ENCODE measurements at regions not wholly inside any gene's neighbourhood (a gene's known extent, or its start where the extent isn't known, plus 50 kb on each side); places are given as distances from the start of the nearest gene placed in this dataset.

DNA sequence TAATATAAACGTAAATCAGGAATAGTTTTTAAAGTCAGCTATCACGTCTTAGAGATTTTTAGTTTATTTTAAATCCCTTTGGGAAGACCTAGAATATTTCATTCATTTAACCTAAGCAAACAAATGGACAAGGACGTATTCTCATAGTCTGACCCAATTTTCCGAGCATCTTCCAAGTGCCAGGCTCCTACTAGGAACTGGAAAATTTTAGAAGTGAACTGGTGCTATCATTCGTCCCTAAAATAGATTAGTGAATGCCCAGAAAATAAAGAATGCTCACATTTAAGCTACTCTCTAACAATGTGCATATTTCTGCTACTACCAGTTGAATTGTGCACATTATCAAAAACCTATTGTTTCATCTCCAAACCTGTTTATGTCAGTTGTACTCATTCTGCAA, 120.1 kb downstream of the ZFAND4 start:
- no peaks in the 10 kb centered on the region for H3K36me3 ChIP-seq (replicated peaks in 1 of 2)
- intact Hi-C loops (cut with DNase I) = no loop called here
- no peak overlapping the region for H3K27ac ChIP-seq
- no peak for TF ChIP-seq POLR2A (IDR thresholded peaks at IDR 0.05)
- TF ChIP-seq, protein P1, sequence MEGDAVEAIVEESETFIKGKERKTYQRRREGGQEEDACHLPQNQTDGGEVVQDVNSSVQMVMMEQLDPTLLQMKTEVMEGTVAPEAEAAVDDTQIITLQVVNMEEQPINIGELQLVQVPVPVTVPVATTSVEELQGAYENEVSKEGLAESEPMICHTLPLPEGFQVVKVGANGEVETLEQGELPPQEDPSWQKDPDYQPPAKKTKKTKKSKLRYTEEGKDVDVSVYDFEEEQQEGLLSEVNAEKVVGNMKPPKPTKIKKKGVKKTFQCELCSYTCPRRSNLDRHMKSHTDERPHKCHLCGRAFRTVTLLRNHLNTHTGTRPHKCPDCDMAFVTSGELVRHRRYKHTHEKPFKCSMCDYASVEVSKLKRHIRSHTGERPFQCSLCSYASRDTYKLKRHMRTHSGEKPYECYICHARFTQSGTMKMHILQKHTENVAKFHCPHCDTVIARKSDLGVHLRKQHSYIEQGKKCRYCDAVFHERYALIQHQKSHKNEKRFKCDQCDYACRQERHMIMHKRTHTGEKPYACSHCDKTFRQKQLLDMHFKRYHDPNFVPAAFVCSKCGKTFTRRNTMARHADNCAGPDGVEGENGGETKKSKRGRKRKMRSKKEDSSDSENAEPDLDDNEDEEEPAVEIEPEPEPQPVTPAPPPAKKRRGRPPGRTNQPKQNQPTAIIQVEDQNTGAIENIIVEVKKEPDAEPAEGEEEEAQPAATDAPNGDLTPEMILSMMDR (IDR thresholded peaks at IDR 0.05) = no peak
- WGBS, 4 donors = 69 to 80% (median 79%) methylated on average over 5 of the region's 5 CpGs
- no peaks in the 10 kb centered on the region for H3K27me3 ChIP-seq
- H3K4me1 ChIP-seq (replicated peaks in 1 of 2) = peaks cover 0 to 4% of the 10 kb centered on the region in 2 donors
- no peak for DNase-seq
- no peak overlapping the region for H3K4me3 ChIP-seq
- no peaks in the 10 kb centered on the region for H3K9me3 ChIP-seq (replicated peaks in 1 of 3)

DNA sequence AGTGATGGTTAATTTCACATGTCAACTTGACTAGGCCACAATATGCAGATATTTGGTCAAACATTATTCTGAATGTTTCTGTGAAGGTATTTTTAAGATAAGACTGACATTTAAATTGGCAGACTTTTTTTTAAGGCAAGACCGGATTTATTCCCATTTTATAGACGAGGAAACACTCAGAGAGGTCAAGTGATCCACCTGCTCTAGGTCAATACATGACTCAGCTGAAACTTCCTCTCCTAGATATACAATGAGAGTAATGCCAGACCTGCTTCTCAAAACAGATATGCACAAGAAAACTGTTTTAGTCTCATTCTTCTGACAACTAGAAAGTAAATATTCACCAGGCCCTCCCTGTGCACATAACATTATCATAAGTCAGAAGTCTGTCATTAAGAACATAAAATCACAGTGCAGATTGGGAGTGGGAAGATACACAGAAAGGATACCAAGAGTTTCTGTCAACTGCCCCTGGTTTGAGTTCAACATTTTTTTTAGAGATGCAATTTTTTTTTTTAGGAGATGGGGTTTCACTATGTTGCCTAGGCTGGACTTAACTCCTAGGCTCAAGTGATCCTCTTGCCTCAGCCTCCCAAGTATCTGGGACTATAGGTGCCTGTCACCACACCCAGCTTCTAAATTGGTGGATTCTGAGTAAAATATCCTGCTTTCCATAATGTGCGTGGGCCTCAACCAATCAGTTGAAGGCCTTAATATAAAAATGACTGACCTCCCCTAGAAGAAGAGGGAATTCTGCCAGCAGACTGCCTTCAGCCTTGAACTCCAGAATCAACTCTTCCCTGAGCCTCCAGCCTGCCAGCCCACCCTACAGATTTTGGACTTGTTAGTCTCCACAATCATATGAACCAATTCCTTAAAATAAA, 121.4 kb downstream of the ZFAND4 start:
- Histone ChIP-seq H3K36me3 (replicated peaks in 1 of 2) (no peaks in the 10 kb centered on the region), H3K4me3 (no peak overlapping the region), H3K27me3 (no peaks in the 10 kb centered on the region), H3K4me1 (replicated peaks in 1 of 2) (peaks cover 0 to 5% of the 10 kb centered on the region in 2 donors), H3K9me3 (replicated peaks in 1 of 3) (no peaks in the 10 kb centered on the region), H3K27ac (no peak overlapping the region)
- no peak for TF ChIP-seq POLR2A (IDR thresholded peaks at IDR 0.05)
- TF ChIP-seq, protein P1 (IDR thresholded peaks at IDR 0.05) = no peak
- DNase-seq = no peak
- WGBS, 4 donors = 69 to 83% (median 71%) methylated on average over 3 of the region's 3 CpGs
- intact Hi-C loops (cut with DNase I) = no loop called here

DNA sequence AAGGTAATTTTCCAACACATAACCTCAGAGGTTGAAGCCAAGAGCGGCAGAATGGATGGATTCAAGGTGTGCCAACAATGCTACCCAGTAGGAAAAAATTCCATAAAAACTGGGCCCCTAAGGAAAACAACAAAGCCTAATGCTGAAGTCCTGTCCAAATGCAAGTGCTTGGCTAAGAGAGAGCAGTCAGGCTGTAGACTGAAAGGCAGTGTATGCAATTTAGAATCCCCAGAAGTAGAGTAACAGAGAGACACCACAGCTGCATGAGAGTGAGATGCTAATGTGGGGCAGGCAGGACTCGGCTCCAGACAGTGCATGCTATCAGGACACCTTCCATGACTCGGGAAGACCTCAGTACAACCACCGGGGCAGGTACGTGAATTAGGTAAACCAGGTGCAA, 124.5 kb downstream of the ZFAND4 start:
- WGBS, 4 donors = 80 to 94% (median 91%) methylated on average over 5 of the region's 5 CpGs
- intact Hi-C loops (cut with DNase I) = no loop called here

DNA sequence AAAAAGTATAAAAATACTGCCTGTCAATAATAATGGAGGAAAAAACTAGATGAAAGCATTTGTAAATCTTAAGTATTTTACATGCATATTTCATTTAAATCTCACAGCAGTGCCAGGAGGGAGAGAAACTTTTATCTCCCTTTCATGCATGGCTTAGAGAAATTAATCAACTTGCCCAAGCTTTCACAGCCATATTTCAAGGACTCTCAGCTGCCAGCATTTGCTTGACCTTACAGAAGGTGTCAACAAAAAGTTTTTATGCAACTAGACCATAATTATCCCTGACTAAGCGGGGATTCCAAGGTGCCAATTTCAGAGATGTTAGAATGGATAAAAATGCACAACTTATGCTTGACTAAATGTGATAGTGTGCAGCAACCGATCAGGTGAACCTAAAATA, 125.4 kb downstream of the ZFAND4 start:
- 62 to 79% (median 66%) methylated on average over 2 of the region's 2 CpGs for WGBS, 4 donors
- no peak overlapping the region for H3K4me3 ChIP-seq
- no peak for TF ChIP-seq POLR2A (IDR thresholded peaks at IDR 0.05)
- TF ChIP-seq, protein P1 (IDR thresholded peaks at IDR 0.05) = no peak
- peak in 1 of 7 donors; percentile 19 for DNase-seq
- no peaks in the 10 kb centered on the region for H3K9me3 ChIP-seq (replicated peaks in 1 of 3)
- H3K27ac ChIP-seq = no peak overlapping the region
- no peaks in the 10 kb centered on the region for H3K27me3 ChIP-seq
- H3K36me3 ChIP-seq (replicated peaks in 1 of 2) = no peaks in the 10 kb centered on the region
- H3K4me1 ChIP-seq (replicated peaks in 1 of 2) = peaks cover 0 to 5% of the 10 kb centered on the region in 2 donors
- intact Hi-C loops (cut with DNase I) = no loop called here

More for the DNA sequence above, 124.5 kb downstream of the ZFAND4 start:
- no peak for DNase-seq
- Histone ChIP-seq H3K27me3 (no peaks in the 10 kb centered on the region), H3K4me3 (no peak overlapping the region), H3K36me3 (replicated peaks in 1 of 2) (no peaks in the 10 kb centered on the region), H3K4me1 (replicated peaks in 1 of 2) (peaks cover 0 to 5% of the 10 kb centered on the region in 2 donors), H3K9me3 (replicated peaks in 1 of 3) (no peaks in the 10 kb centered on the region), H3K27ac (no peak overlapping the region)
- TF ChIP-seq POLR2A (IDR thresholded peaks at IDR 0.05) = no peak
- TF ChIP-seq, protein P1 (IDR thresholded peaks at IDR 0.05) = no peak
